HepG2 (cell line): ENCODE measurements at regions not wholly inside any gene's neighbourhood (a gene's known extent, or its start where the extent isn't known, plus 50 kb on each side); places are given as distances from the start of the nearest gene placed in this dataset.

Source experiments
- ATAC-seq: fragments of 200-7000 bp; cut with Tn5 transposase; 3 replicates; pipeline ENCODE4 v1.9.1; 2020; ENCODE audit warnings: mild to moderate bottlenecking, moderate library complexity
- BruUV-seq: library from RNA; stranded (reverse); fragments of 400-500 nt; replicated peaks from 2 replicates; lab custom pipeline; 2021; lab: Mats Ljungman, UMichigan
- CTCF ChIA-PET: fragments of 300-600 bp; formaldehyde crosslinking; extraction: SDS; loops from one replicate; lab custom pipeline; 2021; ENCODE audit warnings: low total read pairs, inconsistent platforms, low intra/inter-chr PET ratio; lab: Yijun Ruan, JAX
- POLR2A ChIA-PET: fragments of 350-600 bp; sonication (Branson Sonifier 250); formaldehyde crosslinking; loops from one replicate; lab custom pipeline; 2020; ENCODE audit warnings: antibody characterized with exemption, inconsistent platforms; lab: Yijun Ruan, JAX
- DNase-seq: peaks from one replicate; pipeline ENCODE4 v3.0.0-alpha.2; 2015; ENCODE audit warnings: low spot score
- FAIRE-seq: peaks from 3 replicates; lab custom pipeline; 2011; peaks lifted over from hg19 to GRCh38; lab: Jason Lieb, UNC
- H2AFZ ChIP-seq: one replicate; pipeline ENCODE4 v1.6.1; 2011; ENCODE audit warnings: low read length, inconsistent platforms
- H3K27ac ChIP-seq: fragments of 300-600 bp; 3 replicates; pipeline ENCODE4 v1.8.0; 2011; ENCODE audit warnings: mixed run types, mild to moderate bottlenecking, mixed read lengths, low read length, inconsistent platforms; ENCODE audit not compliant: insufficient read depth; ENCODE audit errors: extremely low read length
- H3K27me3 ChIP-seq, 2 experiments: fragments of 200-600 bp in 1 of 2; 2 replicates in 1 of 2; 3 replicates in 1 of 2; pipeline versions ENCODE4 v1.6.0 to v1.8.0; 2011; ENCODE audit warnings: low read length in 2 of 2, mild to moderate bottlenecking in 2 of 2, moderate library complexity in 2 of 2, inconsistent platforms in 1 of 2; ENCODE audit not compliant: insufficient read depth in 2 of 2, control insufficient read depth in 1 of 2
- H3K36me3 ChIP-seq, 2 experiments: fragments of 200-600 bp in 1 of 2; replicated peaks in 1 of 2; 2 replicates in 1 of 2; 3 replicates in 1 of 2; pipeline versions ENCODE4 v1.5.1 to v1.8.0; 2011; ENCODE audit warnings: low read length in 2 of 2, inconsistent platforms in 1 of 2; ENCODE audit not compliant: insufficient read depth in 2 of 2, control insufficient read depth in 1 of 2
- H3K4me1 ChIP-seq: 2 replicates; pipeline ENCODE4 v1.5.1; 2012; ENCODE audit warnings: low read length, inconsistent platforms; ENCODE audit not compliant: insufficient read depth
- H3K4me2 ChIP-seq: 2 replicates; pipeline ENCODE4 v1.6.0; 2011; ENCODE audit warnings: low read depth, low read length, inconsistent platforms
- H3K4me3 ChIP-seq, 3 experiments: fragments of 200-600 bp in 1 of 3; sonication (generic), shearing (Covaris generic) in 1 of 3; replicated peaks in 1 of 3; 2 replicates each; pipeline ENCODE4 v1.5.1; 2011 to 2016; ENCODE audit warnings: low read length in 3 of 3, inconsistent platforms in 2 of 3, low read depth in 2 of 3, mild to moderate bottlenecking in 2 of 3, control low read depth in 1 of 3, mixed read lengths in 1 of 3; ENCODE audit not compliant: insufficient read depth in 1 of 3
- H3K79me2 ChIP-seq: one replicate; pipeline ENCODE4 v1.6.1; 2011; ENCODE audit warnings: low read length, inconsistent platforms; ENCODE audit not compliant: insufficient read depth
- H3K9ac ChIP-seq: 2 replicates; pipeline ENCODE4 v1.6.0; 2011; ENCODE audit warnings: mild to moderate bottlenecking, low read depth, low read length, inconsistent platforms; ENCODE audit not compliant: insufficient read depth
- H3K9me3 ChIP-seq: 2 replicates; pipeline ENCODE4 v1.5.1; 2012; ENCODE audit warnings: mild to moderate bottlenecking, low read length
- H4K20me1 ChIP-seq: 2 replicates; pipeline ENCODE4 v1.6.0; 2011; ENCODE audit warnings: inconsistent platforms, mild to moderate bottlenecking, low read length, moderate library complexity; ENCODE audit not compliant: insufficient read depth
- CBX2 ChIP-seq, 2 experiments: fragments of 200-600 bp in 1 of 2; sonication (generic); formaldehyde crosslinking in 1 of 2; IDR thresholded peaks; 2 replicates each; pipeline versions ENCODE4 v1.7.0 to v1.8.1; 2018 to 2022; ENCODE audit warnings: low read depth in 2 of 2, low read length in 1 of 2, mild to moderate bottlenecking in 1 of 2, missing genetic modification reagents in 1 of 2
- ETV6 ChIP-seq: sonication (generic); formaldehyde crosslinking; conservative IDR thresholded peaks from 2 replicates; pipeline ENCODE4 v1.4.0; 2020; ENCODE audit warnings: missing genetic modification reagents
- JUND ChIP-seq: sonication (generic); formaldehyde crosslinking; IDR thresholded peaks from 2 replicates; pipeline ENCODE4 v1.8.0; 2022; ENCODE audit warnings: mild to moderate bottlenecking, missing genetic modification reagents
- MIER3 ChIP-seq: IDR thresholded peaks from 2 replicates; pipeline ENCODE4 v1.6.1; 2016; ENCODE audit warnings: missing compliant biosample characterization, borderline replicate concordance
- NKX3-1 ChIP-seq: sonication (generic); formaldehyde crosslinking; IDR thresholded peaks from 2 replicates; pipeline ENCODE4 v1.5.0; 2020; ENCODE audit warnings: missing genetic modification reagents
- ZNF20 ChIP-seq: sonication (generic); formaldehyde crosslinking; IDR thresholded peaks from 2 replicates; pipeline ENCODE4 v1.4.0; 2020; ENCODE audit warnings: mild to moderate bottlenecking, moderate library complexity, missing genetic modification reagents
- ZNF296 ChIP-seq: sonication (generic); formaldehyde crosslinking; conservative IDR thresholded peaks from 2 replicates; pipeline ENCODE4 v1.5.0; 2020; ENCODE audit warnings: mild to moderate bottlenecking, missing genetic modification reagents
- ZNF530 ChIP-seq: sonication (generic); formaldehyde crosslinking; IDR thresholded peaks from 2 replicates; pipeline ENCODE4 v1.5.0; 2020; ENCODE audit warnings: low read depth, mild to moderate bottlenecking, missing genetic modification reagents
- ZNF83 ChIP-seq: sonication (generic); formaldehyde crosslinking; IDR thresholded peaks from 2 replicates; pipeline ENCODE4 v1.4.0; 2020; ENCODE audit warnings: missing genetic modification reagents, mild to moderate bottlenecking, borderline replicate concordance
- WGBS: methylation state at CpG from one replicate; pipeline ENCODE4 v1.1.6; 2017; ENCODE audit warnings: low lambda C conversion rate; 5-methylcytosine and 5-hydroxymethylcytosine counted together
- in situ Hi-C: cut with HindIII; loops from 2 replicates; pipeline ENCODE4 v1.10.0; 2017; ENCODE audit warnings: low pct_unique_long_range_greater_than_20kb; ENCODE audit not compliant: extremely low pct_ligation_motif_present
- intact Hi-C: fragments of 100-400 bp; cut with micrococcal nuclease; formaldehyde crosslinking; loops from one replicate; pipeline ENCODE4 v1.10.0; 2022; ENCODE audit not compliant: unreplicated experiment
- TF ChIP-seq, protein P1 (sequence below): sonication (generic); formaldehyde crosslinking; IDR thresholded peaks from 2 replicates; pipeline ENCODE4 v1.4.0; 2020; ENCODE audit warnings: missing genetic modification reagents
- TF ChIP-seq, protein P2 (sequence below): sonication (generic); formaldehyde crosslinking; IDR thresholded peaks from 2 replicates; pipeline ENCODE4 v1.4.0; 2020; ENCODE audit warnings: mild to moderate bottlenecking, missing genetic modification reagents

DNA sequence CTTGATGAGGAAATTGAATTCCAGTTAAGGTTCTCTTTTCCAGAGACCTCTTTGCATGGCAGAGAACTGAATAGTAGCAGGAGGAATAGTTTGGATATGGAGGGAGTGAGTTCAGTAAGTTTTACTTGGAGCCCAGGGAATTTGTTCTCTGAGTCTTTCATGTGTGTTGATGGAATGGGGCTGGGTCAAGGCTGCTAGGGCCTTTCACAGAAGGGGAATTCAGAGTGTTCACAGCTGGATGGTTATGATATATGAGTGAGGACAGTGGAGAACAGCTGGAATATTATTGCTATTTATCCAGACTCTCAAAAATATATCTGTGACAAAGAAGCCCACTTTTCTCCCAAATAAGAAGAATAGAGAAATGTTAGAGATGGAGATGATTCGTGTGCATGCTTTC is 372.8 kb downstream of the PLK2 start:
- TF ChIP-seq ZNF530 (no peak), CBX2 (IDR thresholded peaks at IDR 0.05; ENCODE audit: low read depth, low read length) (no peak), CBX2 (CRISPR knock-in tag; IDR thresholded peaks at IDR 0.05; ENCODE audit: low read depth) (no peak), NKX3-1 (CRISPR knock-in tag) (no peak), JUND (CRISPR knock-in tag) (no peak), ZNF296 (CRISPR knock-in tag) (no peak), MIER3 (no peak), ZNF20 (CRISPR knock-in tag) (no peak), ETV6 (CRISPR knock-in tag) (no peak), ZNF83 (no peak)
- TF ChIP-seq, protein P1, sequence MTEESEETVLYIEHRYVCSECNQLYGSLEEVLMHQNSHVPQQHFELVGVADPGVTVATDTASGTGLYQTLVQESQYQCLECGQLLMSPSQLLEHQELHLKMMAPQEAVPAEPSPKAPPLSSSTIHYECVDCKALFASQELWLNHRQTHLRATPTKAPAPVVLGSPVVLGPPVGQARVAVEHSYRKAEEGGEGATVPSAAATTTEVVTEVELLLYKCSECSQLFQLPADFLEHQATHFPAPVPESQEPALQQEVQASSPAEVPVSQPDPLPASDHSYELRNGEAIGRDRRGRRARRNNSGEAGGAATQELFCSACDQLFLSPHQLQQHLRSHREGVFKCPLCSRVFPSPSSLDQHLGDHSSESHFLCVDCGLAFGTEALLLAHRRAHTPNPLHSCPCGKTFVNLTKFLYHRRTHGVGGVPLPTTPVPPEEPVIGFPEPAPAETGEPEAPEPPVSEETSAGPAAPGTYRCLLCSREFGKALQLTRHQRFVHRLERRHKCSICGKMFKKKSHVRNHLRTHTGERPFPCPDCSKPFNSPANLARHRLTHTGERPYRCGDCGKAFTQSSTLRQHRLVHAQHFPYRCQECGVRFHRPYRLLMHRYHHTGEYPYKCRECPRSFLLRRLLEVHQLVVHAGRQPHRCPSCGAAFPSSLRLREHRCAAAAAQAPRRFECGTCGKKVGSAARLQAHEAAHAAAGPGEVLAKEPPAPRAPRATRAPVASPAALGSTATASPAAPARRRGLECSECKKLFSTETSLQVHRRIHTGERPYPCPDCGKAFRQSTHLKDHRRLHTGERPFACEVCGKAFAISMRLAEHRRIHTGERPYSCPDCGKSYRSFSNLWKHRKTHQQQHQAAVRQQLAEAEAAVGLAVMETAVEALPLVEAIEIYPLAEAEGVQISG (CRISPR knock-in tag) = no peak
- TF ChIP-seq, protein P2, sequence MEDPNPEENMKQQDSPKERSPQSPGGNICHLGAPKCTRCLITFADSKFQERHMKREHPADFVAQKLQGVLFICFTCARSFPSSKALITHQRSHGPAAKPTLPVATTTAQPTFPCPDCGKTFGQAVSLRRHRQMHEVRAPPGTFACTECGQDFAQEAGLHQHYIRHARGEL (CRISPR knock-in tag) = no peak
- TF ChIP-seq, all 625 proteins: peak for 0
- Histone ChIP-seq H3K4me1 (no peaks in the 10 kb centered on the region), H3K9me3 (no peaks in the 10 kb centered on the region), H3K36me3 (no peaks in the 10 kb centered on the region), H3K9ac (no peak overlapping the region), H3K79me2 (no peaks in the 10 kb centered on the region), H3K27me3 (no peaks in the 10 kb centered on the region), H3K4me2 (no peak overlapping the region), H3K27ac (no peak overlapping the region), H4K20me1 (no peaks in the 10 kb centered on the region), H2AFZ (no peak overlapping the region), H3K4me3 (no peak overlapping the region)
- DNase-seq (no peak), ATAC-seq (no peak), FAIRE-seq (no peak)
- POLR2A ChIA-PET = no interaction called here
- intact Hi-C loops = no loop called here
- CTCF ChIA-PET = no interaction called here
- BruUV-seq = no TSS peak
- in situ Hi-C loops = no loop called here
- WGBS = 0% methylated on average over 1 of the region's 1 CpG
